GM18909 (cell line): ENCODE measurements at regions not wholly inside any gene's neighbourhood (a gene's known extent, or its start where the extent isn't known, plus 50 kb on each side); places are given as distances from the start of the nearest gene placed in this dataset.
"Not testable (repeated sequence)": the region's sequence is repeated elsewhere in the genome, so short reads cannot be mapped to it uniquely, and the experiment has no call there.

Source experiments
- ATAC-seq: cut with Tn5 transposase; IDR thresholded peaks from one replicate; pipeline ENCODE4 v1.9.1; 2021; ENCODE audit warnings: mild to moderate bottlenecking; ENCODE audit not compliant: unreplicated experiment, poor library complexity

- ATAC-seq, result no peak
These were observed 392.0 kb downstream of the DSC3 start for GRCh38 chr18:30650499-30650898.

DNA sequence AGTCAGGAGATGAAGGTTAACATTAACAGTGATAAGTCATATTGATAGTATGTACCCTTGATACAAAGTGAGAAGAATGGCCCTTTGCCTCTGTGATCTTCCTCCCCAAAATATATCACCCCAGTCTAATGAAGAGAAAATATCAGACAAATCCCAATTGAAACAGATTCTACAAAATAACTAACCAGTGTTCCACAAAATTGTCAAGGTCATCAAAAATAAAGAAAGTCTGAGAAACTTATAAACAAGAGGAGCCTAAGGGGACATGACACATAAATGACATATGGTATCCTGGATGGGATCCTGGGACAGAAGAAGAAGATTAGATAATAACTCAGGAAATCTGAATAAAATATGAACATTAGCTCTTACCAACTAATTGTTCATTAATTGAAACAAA, 398.4 kb downstream of the DSC3 start:
- no peak for ATAC-seq

GRCh38 chr18:30639361-30639760, 403.2 kb downstream of the DSC3 start:
- no peak for ATAC-seq

GRCh38 chr18:30634249-30634648, 408.3 kb downstream of the DSC3 start:
- no peak for ATAC-seq

DNA sequence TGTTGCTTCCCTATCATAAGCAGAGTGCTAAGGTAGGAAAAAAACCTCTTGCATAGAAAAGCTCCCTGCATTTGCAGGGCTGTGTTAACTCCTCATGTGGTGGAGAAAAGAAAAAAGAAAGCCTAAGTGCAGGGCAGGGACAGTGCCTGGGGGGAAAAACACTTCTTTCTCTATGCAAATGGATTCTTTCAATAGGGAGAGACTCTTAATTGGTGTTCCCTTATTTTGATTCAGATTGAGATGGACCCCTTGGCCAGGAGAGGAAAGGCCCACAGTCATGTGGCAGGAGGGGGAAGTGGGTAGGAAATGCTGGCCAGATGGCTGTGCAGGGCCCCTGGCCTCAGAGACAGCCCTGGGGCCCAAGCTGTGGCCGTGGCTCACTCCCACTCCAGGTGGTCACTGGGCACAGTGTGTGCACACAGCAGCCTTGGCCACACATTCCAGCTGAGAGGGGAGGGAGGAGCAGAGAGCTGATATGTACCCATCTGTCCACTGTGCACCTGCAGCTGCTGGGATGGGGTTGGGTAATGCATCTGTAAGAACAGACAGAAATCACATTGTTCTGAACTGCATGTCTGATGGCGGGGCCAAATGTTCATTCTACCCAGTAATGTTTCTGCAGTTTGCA, 410.4 kb downstream of the DSC3 start:
- ATAC-seq, result no peak

DNA sequence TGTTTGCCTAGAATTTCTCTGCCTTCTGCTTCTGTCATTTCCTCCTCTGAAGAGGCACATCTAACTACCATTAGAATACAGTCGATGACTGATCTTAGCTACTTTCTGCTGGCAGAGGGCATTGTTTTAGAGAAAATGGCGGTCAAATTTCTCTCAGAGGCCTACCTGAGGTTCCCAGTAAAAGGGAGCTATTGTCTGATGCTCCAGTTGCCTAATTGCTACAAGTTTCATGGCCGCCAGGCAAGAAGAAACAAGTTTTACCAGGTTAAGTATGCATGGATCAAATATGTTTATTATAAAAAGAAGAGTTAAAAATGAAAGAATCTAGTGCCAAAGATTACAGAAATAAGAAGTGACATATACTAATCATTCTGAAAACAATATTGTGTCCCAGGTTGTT, 416.6 kb downstream of the DSC3 start:
- ATAC-seq, result no peak

- no peak for ATAC-seq
These were observed 419.0 kb downstream of the DSC3 start for GRCh38 chr18:30623401-30624065.

GRCh38 chr18:30622635-30623034, 419.9 kb downstream of the DSC3 start:
- no peak for ATAC-seq

DNA sequence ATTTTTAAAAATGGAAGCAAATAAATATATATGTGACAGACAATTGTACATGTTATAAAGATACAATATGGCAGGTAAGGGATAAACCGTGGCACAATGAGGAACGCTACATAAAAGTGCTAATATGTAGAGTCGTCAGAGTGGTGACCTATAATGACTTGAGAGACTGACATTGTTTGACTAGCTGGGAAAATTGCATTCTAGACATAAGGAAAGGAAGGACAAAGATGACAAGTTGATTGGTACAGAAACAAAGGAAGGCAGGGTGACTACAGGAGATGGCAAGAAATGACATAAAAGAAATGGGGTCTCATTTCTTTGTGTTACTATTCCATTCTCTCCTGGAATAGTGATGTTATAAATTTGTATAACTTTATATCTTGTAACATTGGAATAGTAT, 420.4 kb downstream of the DSC3 start:
- no peak for ATAC-seq

DNA sequence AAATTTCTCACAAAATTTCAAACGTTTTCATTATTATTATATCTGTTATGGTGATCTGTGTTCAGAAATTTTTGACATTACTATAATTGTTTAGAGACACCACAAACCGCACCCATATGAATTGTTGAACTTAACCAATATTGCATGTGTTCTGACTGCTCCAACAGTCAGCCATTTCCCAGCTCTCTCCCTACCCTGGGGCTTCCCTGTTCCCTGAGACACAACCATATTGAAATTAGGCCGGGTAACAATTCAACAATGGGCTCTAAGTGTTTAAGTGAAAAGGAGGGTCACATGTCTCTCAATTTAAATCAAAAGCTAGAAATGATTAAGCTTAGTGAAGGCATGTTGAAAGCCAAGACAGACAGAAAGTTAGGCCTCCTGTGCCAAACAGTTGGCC, 424.0 kb downstream of the DSC3 start:
- ATAC-seq, result no peak

GRCh38 chr18:30616414-30616813, 426.1 kb downstream of the DSC3 start:
- no peak for ATAC-seq

GRCh38 chr18:30613467-30613801, 429.1 kb downstream of the DSC3 start:
- ATAC-seq, result no peak

- ATAC-seq, result no peak
These were observed 441.0 kb downstream of the DSC3 start for GRCh38 chr18:30601541-30601940.

- no peak for ATAC-seq
These were observed 445.3 kb downstream of the DSC3 start for GRCh38 chr18:30597202-30597601.

GRCh38 chr18:30596635-30597034, 445.9 kb downstream of the DSC3 start:
- ATAC-seq, result no peak

DNA sequence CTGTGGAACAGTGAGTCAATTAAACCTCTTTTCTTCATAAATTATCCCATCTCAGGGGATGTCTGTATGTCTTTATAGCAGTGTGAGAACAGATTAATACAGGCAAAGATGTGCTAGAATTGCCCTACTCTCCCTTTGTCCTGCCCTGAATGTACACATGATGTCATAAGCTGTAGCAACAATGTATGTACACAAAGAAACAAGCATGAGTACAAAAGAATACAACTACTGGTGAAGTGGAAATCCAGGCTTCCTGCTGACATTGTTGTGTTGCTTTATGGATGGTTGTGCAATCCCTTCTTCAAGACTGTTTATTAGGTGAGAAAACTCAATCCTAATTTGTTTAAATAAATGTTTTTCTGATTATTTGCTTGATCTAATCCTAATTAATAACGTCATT, 446.6 kb downstream of the DSC3 start:
- ATAC-seq, result no peak

DNA sequence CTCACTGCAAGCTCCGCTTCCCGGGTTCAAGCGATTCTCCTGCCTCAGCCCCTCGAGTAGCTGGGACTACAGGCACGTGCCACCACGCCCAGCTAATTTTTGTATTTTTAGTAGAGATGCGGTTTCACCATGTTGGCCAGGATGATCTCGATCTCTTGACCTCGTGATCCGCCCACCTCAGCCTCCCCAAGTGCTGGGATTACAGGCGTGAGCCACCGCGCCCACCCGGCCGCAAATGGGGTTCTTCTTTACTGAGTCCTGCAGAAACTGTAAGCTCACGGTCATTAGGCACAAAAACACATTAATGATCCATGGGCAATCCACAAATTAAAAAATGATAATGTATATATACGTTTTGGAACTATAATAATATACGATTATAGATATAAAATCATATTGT, 447.6 kb downstream of the DSC3 start:
- not testable (repeated sequence) for ATAC-seq

GRCh38 chr18:30591462-30591861, 451.1 kb downstream of the DSC3 start:
- no peak for ATAC-seq

GRCh38 chr18:30588673-30589164, 453.8 kb downstream of the DSC3 start:
- no peak for ATAC-seq

DNA sequence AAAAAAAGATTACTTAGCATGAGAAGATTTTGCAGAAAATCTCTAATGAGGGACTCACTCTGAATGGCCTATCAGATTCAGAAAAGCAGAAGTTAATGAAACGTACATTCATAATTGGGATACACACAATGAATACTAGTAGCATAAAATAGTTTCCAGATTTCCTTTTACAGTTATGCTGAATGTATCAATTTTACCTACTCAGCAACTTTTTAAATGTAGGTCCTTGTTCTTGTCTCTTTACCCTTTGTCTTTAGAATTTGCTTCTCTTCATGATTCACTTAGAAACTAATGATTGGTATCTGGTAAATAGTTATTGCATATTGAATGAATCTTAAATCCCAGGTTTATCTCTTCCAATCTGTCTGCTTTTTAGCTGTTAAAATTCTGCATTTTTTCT, 458.8 kb downstream of the DSC3 start:
- no peak for ATAC-seq

GRCh38 chr18:30582078-30582477, 460.5 kb downstream of the DSC3 start:
- ATAC-seq, result no peak

DNA sequence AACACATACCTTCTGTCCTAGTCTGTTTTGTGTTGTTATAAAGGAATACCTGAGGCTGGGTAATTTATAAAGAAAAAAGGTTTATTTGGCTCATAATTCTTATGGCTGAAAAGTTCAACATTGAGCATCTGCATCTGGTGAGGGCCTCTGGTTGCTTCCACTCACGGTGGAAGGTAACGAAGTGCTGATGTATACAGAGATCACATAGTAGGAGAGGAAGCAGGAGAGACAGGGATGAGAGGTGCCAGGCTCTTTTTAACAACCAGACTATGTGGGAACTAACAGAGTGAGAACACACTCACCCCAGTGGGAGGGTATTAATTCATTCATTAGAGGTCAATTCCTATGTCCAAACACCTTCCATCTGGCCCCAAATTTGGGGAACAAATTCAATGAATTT, 463.8 kb downstream of the DSC3 start:
- ATAC-seq, result no peak
